Activated B cell treated with CpG ODN at 0.5 μM for 24 hours (primary cell): ENCODE measurements at regions not wholly inside any gene's neighbourhood (a gene's known extent, or its start where the extent isn't known, plus 50 kb on each side); places are given as distances from the start of the nearest gene placed in this dataset.

Experiments used
- ATAC-seq: fragments of 200-7000 bp; cut with Tn5 transposase; one replicate; pipeline ENCODE4 v1.10.0; 2021; ENCODE audit warnings: low read depth, mild to moderate bottlenecking, moderate library complexity
- CTCF ChIA-PET: fragments of 350-600 bp; sonication (Branson Sonifier 250); formaldehyde crosslinking; loops from one replicate; lab custom pipeline; 2021; ENCODE audit warnings: antibody characterized with exemption; lab: Charles Lee
- POLR2A ChIA-PET: fragments of 350-600 bp; sonication (Branson Sonifier 250); formaldehyde crosslinking; loops from one replicate; lab custom pipeline; 2021; ENCODE audit warnings: antibody characterized with exemption; lab: Charles Lee
- DNase-seq: peaks from one replicate; pipeline ENCODE4 v3.0.0; 2022
- H3K27ac Mint-ChIP-seq: one replicate; pipeline ENCODE4 v1.8.0; 2020; ENCODE audit warnings: mixed read lengths
- H3K27me3 Mint-ChIP-seq: one replicate; pipeline ENCODE4 v1.8.0; 2021; ENCODE audit warnings: mixed read lengths
- H3K36me3 Mint-ChIP-seq: one replicate; pipeline ENCODE4 v1.8.0; 2021; ENCODE audit warnings: low read depth, mixed read lengths
- H3K4me1 Mint-ChIP-seq: one replicate; pipeline ENCODE4 v1.8.0; 2021; ENCODE audit warnings: mixed read lengths
- H3K4me3 Mint-ChIP-seq: one replicate; pipeline ENCODE4 v1.8.0; 2020; ENCODE audit warnings: mild to moderate bottlenecking, mixed read lengths
- H3K9me3 Mint-ChIP-seq: one replicate; pipeline ENCODE4 v1.8.0; 2020; ENCODE audit warnings: mixed read lengths
- intact Hi-C: fragments of 100-400 bp; cut with micrococcal nuclease; formaldehyde crosslinking; loops from one replicate; pipeline ENCODE4 v1.15.1; 2024
- TF ChIP-seq, protein P1 (sequence below): fragments of 200-600 bp; IDR thresholded peaks from one replicate; pipeline ENCODE4 v1.8.0; 2022; ENCODE audit warnings: antibody characterized with exemption, mild to moderate bottlenecking

DNA sequence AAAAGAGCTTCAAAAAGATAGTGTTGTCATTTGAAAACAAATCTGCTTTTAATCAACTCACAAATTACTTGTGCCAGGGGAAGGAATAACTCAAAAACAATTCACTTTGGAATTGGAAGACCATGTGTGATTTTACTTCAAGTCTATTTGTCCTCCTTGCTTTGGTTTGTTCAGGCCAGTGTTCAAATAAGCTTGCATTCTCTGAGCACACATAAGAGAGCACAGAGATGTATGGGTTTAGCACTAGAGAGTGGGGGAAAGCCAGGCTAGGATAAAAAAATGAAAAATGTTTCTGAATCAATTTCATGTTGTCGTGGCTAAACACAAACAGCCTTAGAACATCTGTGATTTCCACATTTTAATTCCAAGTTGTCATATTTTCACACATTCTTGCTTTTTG, 325.7 kb upstream of the LYPLAL1 start:
- ChIA-PET CTCF (no interaction called here), POLR2A (no interaction called here)
- H3K27ac Mint-ChIP-seq: no peak overlapping the region
- ATAC-seq (no peak), DNase-seq (no peak)
- TF ChIP-seq, protein P1, sequence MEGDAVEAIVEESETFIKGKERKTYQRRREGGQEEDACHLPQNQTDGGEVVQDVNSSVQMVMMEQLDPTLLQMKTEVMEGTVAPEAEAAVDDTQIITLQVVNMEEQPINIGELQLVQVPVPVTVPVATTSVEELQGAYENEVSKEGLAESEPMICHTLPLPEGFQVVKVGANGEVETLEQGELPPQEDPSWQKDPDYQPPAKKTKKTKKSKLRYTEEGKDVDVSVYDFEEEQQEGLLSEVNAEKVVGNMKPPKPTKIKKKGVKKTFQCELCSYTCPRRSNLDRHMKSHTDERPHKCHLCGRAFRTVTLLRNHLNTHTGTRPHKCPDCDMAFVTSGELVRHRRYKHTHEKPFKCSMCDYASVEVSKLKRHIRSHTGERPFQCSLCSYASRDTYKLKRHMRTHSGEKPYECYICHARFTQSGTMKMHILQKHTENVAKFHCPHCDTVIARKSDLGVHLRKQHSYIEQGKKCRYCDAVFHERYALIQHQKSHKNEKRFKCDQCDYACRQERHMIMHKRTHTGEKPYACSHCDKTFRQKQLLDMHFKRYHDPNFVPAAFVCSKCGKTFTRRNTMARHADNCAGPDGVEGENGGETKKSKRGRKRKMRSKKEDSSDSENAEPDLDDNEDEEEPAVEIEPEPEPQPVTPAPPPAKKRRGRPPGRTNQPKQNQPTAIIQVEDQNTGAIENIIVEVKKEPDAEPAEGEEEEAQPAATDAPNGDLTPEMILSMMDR: no peak
- H3K36me3 Mint-ChIP-seq: no peaks in the 10 kb centered on the region
- H3K9me3 Mint-ChIP-seq: no peaks in the 10 kb centered on the region
- H3K27me3 Mint-ChIP-seq: peaks cover 2% of the 10 kb centered on the region
- H3K4me1 Mint-ChIP-seq: no peaks in the 10 kb centered on the region
- intact Hi-C loops: no loop called here
- H3K4me3 Mint-ChIP-seq: no peak overlapping the region

GRCh38 chr1:218850367-218850766, 323.3 kb upstream of the LYPLAL1 start:
- Mint-ChIP-seq H3K27me3 (peaks cover 2% of the 10 kb centered on the region), H3K4me1 (no peaks in the 10 kb centered on the region), H3K4me3 (no peak overlapping the region), H3K36me3 (no peaks in the 10 kb centered on the region), H3K9me3 (no peaks in the 10 kb centered on the region), H3K27ac (no peak overlapping the region)
- CTCF ChIA-PET: no interaction called here
- POLR2A ChIA-PET: no interaction called here
- ATAC-seq (no peak), DNase-seq (no peak)
- intact Hi-C loops: no loop called here
- TF ChIP-seq, protein P1: no peak

DNA sequence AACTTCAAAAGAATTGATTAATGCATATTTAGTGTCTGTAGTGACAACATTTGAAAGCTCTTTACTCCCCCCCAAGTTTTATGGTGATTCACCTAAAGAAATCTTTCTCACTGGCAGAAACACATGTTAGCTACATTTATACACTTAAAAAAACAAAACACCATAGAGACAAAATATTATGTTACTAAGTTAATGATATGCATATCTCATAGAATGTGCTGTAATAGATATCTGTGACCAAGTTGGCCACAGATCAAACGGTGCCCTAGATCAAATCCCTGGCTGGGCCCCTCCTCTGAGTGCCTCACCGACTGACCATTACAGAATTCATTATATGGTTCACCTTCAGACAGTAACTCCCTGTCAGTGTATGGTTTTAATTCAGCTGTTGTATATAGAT, 322.1 kb upstream of the LYPLAL1 start:
- intact Hi-C loops: no loop called here

DNA sequence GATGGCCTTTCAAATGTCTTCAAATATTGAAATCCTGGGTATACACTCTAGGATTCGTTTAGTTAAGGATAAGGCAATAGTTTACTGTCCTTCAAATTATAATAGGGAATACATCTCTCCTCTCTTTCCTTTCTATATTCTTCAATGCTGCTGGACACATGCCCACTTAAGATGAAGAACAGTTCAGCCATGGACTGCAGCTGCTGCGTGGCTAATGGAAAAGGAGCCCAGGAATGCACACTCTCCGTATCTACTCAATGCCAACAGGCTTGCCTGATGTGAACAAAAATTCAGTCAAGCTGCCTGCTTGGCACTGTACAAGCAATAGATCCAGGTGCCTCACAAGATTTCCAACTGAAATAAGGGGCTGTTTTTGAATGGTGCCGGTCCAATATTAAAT, 321.2 kb upstream of the LYPLAL1 start:
- Mint-ChIP-seq H3K27me3 (peaks cover 2% of the 10 kb centered on the region), H3K27ac (no peak overlapping the region), H3K4me1 (no peaks in the 10 kb centered on the region), H3K4me3 (no peak overlapping the region), H3K36me3 (no peaks in the 10 kb centered on the region), H3K9me3 (no peaks in the 10 kb centered on the region)
- POLR2A ChIA-PET: no interaction called here
- CTCF ChIA-PET: no interaction called here
- DNase-seq: no peak
- intact Hi-C loops: no loop called here
- ATAC-seq: no peak
- TF ChIP-seq, protein P1: no peak

More for the DNA sequence above, 322.1 kb upstream of the LYPLAL1 start:
- POLR2A ChIA-PET: no interaction called here
- Mint-ChIP-seq H3K27me3 (peaks cover 2% of the 10 kb centered on the region), H3K9me3 (no peaks in the 10 kb centered on the region), H3K4me3 (no peak overlapping the region), H3K4me1 (no peaks in the 10 kb centered on the region), H3K36me3 (no peaks in the 10 kb centered on the region), H3K27ac (no peak overlapping the region)
- CTCF ChIA-PET: no interaction called here
- TF ChIP-seq, protein P1: no peak
- ATAC-seq (no peak), DNase-seq (no peak)

- DNase-seq (no peak), ATAC-seq (no peak)
- no peaks in the 10 kb centered on the region for H3K27me3 Mint-ChIP-seq
- intact Hi-C loops: no loop called here
- no peaks in the 10 kb centered on the region for H3K36me3 Mint-ChIP-seq
- CTCF ChIA-PET: no interaction called here
- POLR2A ChIA-PET: no interaction called here
- no peaks in the 10 kb centered on the region for H3K4me1 Mint-ChIP-seq
- TF ChIP-seq, protein P1: no peak
- no peak overlapping the region for H3K27ac Mint-ChIP-seq
- H3K4me3 Mint-ChIP-seq: no peak overlapping the region
- H3K9me3 Mint-ChIP-seq: no peaks in the 10 kb centered on the region
Measured at GRCh38 chr1:218863987-218864386, 309.7 kb upstream of the LYPLAL1 start.
